CD4-positive, CD25-positive, alpha-beta regulatory T cell (primary cell): ENCODE measurements at regions not wholly inside any gene's neighbourhood (a gene's known extent, or its start where the extent isn't known, plus 50 kb on each side); places are given as distances from the start of the nearest gene placed in this dataset.
"Not testable (repeated sequence)": the region's sequence is repeated elsewhere in the genome, so short reads cannot be mapped to it uniquely, and the experiment has no call there.

Experiments
- ATAC-seq, 2 donors: fragments of 150-1000 bp; cut with Tn5 transposase; one replicate each; pipeline ENCODE4 v1.10.0; 2021; ENCODE audit warnings: low read depth in 2 of 2, moderate number of reproducible peaks in 2 of 2, moderate library complexity in 1 of 2
- DNase-seq, 3 donors: peaks; one replicate each; pipeline versions ENCODE4 v3.0.0 to v3.0.0-alpha.2; 2012 to 2022; ENCODE audit warnings: mixed read lengths in 1 of 3
- H3K27ac ChIP-seq: one replicate; pipeline ENCODE4 v1.7.0; 2013; ENCODE audit warnings: mild to moderate bottlenecking, low read length; ENCODE audit not compliant: insufficient read depth, poor library complexity, severe bottlenecking
- H3K27me3 ChIP-seq: one replicate; pipeline ENCODE4 v1.7.0; 2013; ENCODE audit warnings: low read length; ENCODE audit not compliant: control insufficient read depth, insufficient read depth
- H3K36me3 ChIP-seq: one replicate; pipeline ENCODE4 v1.7.0; 2013; ENCODE audit warnings: mild to moderate bottlenecking, low read length, moderate library complexity; ENCODE audit not compliant: control insufficient read depth, insufficient read depth
- H3K4me1 ChIP-seq: 2 replicates; pipeline ENCODE4 v1.7.0; 2013; ENCODE audit warnings: mild to moderate bottlenecking, low read length; ENCODE audit not compliant: insufficient read depth, control insufficient read depth, poor library complexity, severe bottlenecking
- H3K4me3 ChIP-seq: one replicate; pipeline ENCODE4 v1.7.0; 2013; ENCODE audit warnings: low read depth, mild to moderate bottlenecking, low read length, moderate library complexity
- H3K9me3 ChIP-seq, 2 experiments: 1 replicate in 1 of 2; 2 replicates in 1 of 2; pipeline ENCODE4 v1.7.0; 2013; ENCODE audit warnings: low read length in 2 of 2, mild to moderate bottlenecking in 1 of 2, moderate library complexity in 1 of 2; ENCODE audit not compliant: control insufficient read depth in 2 of 2
- H3K27ac Mint-ChIP-seq, 3 donors: one replicate each; pipeline ENCODE4 v1.8.0; 2020 to 2022; ENCODE audit warnings: mild to moderate bottlenecking in 3 of 3, mixed read lengths in 3 of 3, moderate library complexity in 2 of 3
- H3K27me3 Mint-ChIP-seq: one replicate; pipeline ENCODE4 v1.8.0; 2022; ENCODE audit warnings: mild to moderate bottlenecking, mixed read lengths
- H3K36me3 Mint-ChIP-seq: one replicate; pipeline ENCODE4 v1.8.0; 2020; ENCODE audit warnings: mixed read lengths
- H3K4me1 Mint-ChIP-seq, 4 donors: one replicate each; pipeline ENCODE4 v1.8.0; 2020 to 2022; ENCODE audit warnings: mixed read lengths in 4 of 4, mild to moderate bottlenecking in 1 of 4
- H3K4me3 Mint-ChIP-seq, 4 donors: one replicate each; pipeline ENCODE4 v1.8.0; 2020 to 2022; ENCODE audit warnings: mild to moderate bottlenecking in 4 of 4, mixed read lengths in 4 of 4, moderate library complexity in 3 of 4
- H3K9me3 Mint-ChIP-seq, 7 donors: one replicate each; pipeline ENCODE4 v1.8.0; 2020 to 2022; ENCODE audit warnings: mixed read lengths in 7 of 7, mild to moderate bottlenecking in 3 of 7, moderate library complexity in 2 of 7

GRCh38 chr5:2087980-2088379 lies 205.3 kb upstream of the IRX4 start:
- H3K27ac Mint-ChIP-seq, result no peak overlapping the region
- H3K4me3 Mint-ChIP-seq, result no peak overlapping the region
- no peaks in the 10 kb centered on the region for H3K4me1 Mint-ChIP-seq

GRCh38 chr5:2075365-2075764 lies 192.6 kb upstream of the IRX4 start:
- ATAC-seq, result no peak
- Histone ChIP-seq H3K9me3 (no peaks in the 10 kb centered on the region), H3K4me3 (no peak overlapping the region), H3K4me1 (no peaks in the 10 kb centered on the region), H3K36me3 (no peaks in the 10 kb centered on the region), H3K27ac (no peak overlapping the region), H3K27me3 (no peaks in the 10 kb centered on the region)
- H3K36me3 Mint-ChIP-seq, result no peaks in the 10 kb centered on the region
- no peak overlapping the region for H3K4me3 Mint-ChIP-seq
- no peak for DNase-seq
- no peak overlapping the region for H3K27ac Mint-ChIP-seq
- H3K27me3 Mint-ChIP-seq, result no peaks in the 10 kb centered on the region
- no peaks in the 10 kb centered on the region for H3K4me1 Mint-ChIP-seq
- H3K9me3 Mint-ChIP-seq, result peaks cover 0 to 2% (median 0%) of the 10 kb centered on the region in 7 donors

More at GRCh38 chr5:2087980-2088379, 205.3 kb upstream of the IRX4 start:
- Histone ChIP-seq H3K9me3 (no peaks in the 10 kb centered on the region), H3K27ac (no peak overlapping the region), H3K36me3 (no peaks in the 10 kb centered on the region), H3K27me3 (no peaks in the 10 kb centered on the region), H3K4me3 (no peak overlapping the region), H3K4me1 (no peaks in the 10 kb centered on the region)
- Mint-ChIP-seq H3K9me3 (peaks cover 0 to 5% (median 0%) of the 10 kb centered on the region in 7 donors), H3K27me3 (peaks cover 10% of the 10 kb centered on the region), H3K36me3 (no peaks in the 10 kb centered on the region)
- no peak for DNase-seq
- no peak for ATAC-seq

- no peaks in the 10 kb centered on the region for H3K9me3 ChIP-seq
- Mint-ChIP-seq H3K4me3 (no peak overlapping the region), H3K4me1 (no peaks in the 10 kb centered on the region), H3K27me3 (no peaks in the 10 kb centered on the region), H3K27ac (no peak overlapping the region), H3K36me3 (no peaks in the 10 kb centered on the region), H3K9me3 (peaks cover 0 to 2% (median 0%) of the 10 kb centered on the region in 7 donors)
- no peak for ATAC-seq
- H3K36me3 ChIP-seq, result no peaks in the 10 kb centered on the region
- H3K4me1 ChIP-seq, result no peaks in the 10 kb centered on the region
- H3K4me3 ChIP-seq, result no peak overlapping the region
- no peaks in the 10 kb centered on the region for H3K27me3 ChIP-seq
- no peak overlapping the region for H3K27ac ChIP-seq
- no peak for DNase-seq
These were observed 188.8 kb upstream of the IRX4 start for GRCh38 chr5:2071562-2071961.

GRCh38 chr5:2070787-2071186 lies 188.1 kb upstream of the IRX4 start:
- not testable (repeated sequence) for H3K9me3 ChIP-seq, H3K4me1 ChIP-seq, DNase-seq, H3K9me3 Mint-ChIP-seq, H3K36me3 ChIP-seq, H3K36me3 Mint-ChIP-seq, ATAC-seq, H3K27me3 ChIP-seq, H3K27ac Mint-ChIP-seq, H3K27ac ChIP-seq, H3K4me1 Mint-ChIP-seq, H3K4me3 ChIP-seq, H3K27me3 Mint-ChIP-seq, H3K4me3 Mint-ChIP-seq

- no peaks in the 10 kb centered on the region for H3K4me1 ChIP-seq
These were observed 185.8 kb upstream of the IRX4 start for GRCh38 chr5:2068531-2068930.

GRCh38 chr5:2066373-2066772 lies 183.6 kb upstream of the IRX4 start:
- no peak overlapping the region for H3K27ac ChIP-seq
- no peaks in the 10 kb centered on the region for H3K27me3 Mint-ChIP-seq
- H3K9me3 Mint-ChIP-seq, result peaks cover 0 to 5% (median 1%) of the 10 kb centered on the region in 7 donors
- H3K4me3 ChIP-seq, result no peak overlapping the region
- H3K27me3 ChIP-seq, result no peaks in the 10 kb centered on the region
- no peak for DNase-seq
- no peaks in the 10 kb centered on the region for H3K4me1 Mint-ChIP-seq
- no peak overlapping the region for H3K27ac Mint-ChIP-seq
- no peak for ATAC-seq
- no peaks in the 10 kb centered on the region for H3K4me1 ChIP-seq
- no peaks in the 10 kb centered on the region for H3K36me3 Mint-ChIP-seq
- no peak overlapping the region for H3K4me3 Mint-ChIP-seq
- H3K9me3 ChIP-seq, result no peaks in the 10 kb centered on the region
- no peaks in the 10 kb centered on the region for H3K36me3 ChIP-seq

More at GRCh38 chr5:2068531-2068930, 185.8 kb upstream of the IRX4 start:
- Mint-ChIP-seq H3K27me3 (no peaks in the 10 kb centered on the region), H3K4me1 (no peaks in the 10 kb centered on the region), H3K4me3 (no peak overlapping the region), H3K9me3 (peaks cover 0 to 5% (median 1%) of the 10 kb centered on the region in 7 donors), H3K27ac (no peak overlapping the region), H3K36me3 (no peaks in the 10 kb centered on the region)
- DNase-seq (no peak), ATAC-seq (no peak)
- H3K27me3 ChIP-seq, result no peaks in the 10 kb centered on the region
- H3K36me3 ChIP-seq, result no peaks in the 10 kb centered on the region
- H3K9me3 ChIP-seq, result no peaks in the 10 kb centered on the region
- no peak overlapping the region for H3K27ac ChIP-seq
- H3K4me3 ChIP-seq, result no peak overlapping the region

- not testable (repeated sequence) for ATAC-seq, H3K27me3 ChIP-seq, H3K36me3 ChIP-seq, H3K27ac Mint-ChIP-seq, H3K27me3 Mint-ChIP-seq, H3K4me1 ChIP-seq, H3K27ac ChIP-seq, H3K4me3 ChIP-seq, H3K9me3 ChIP-seq, H3K4me1 Mint-ChIP-seq, H3K36me3 Mint-ChIP-seq, H3K9me3 Mint-ChIP-seq, DNase-seq, H3K4me3 Mint-ChIP-seq
These were observed 180.7 kb upstream of the IRX4 start for GRCh38 chr5:2063380-2063779.

DNA sequence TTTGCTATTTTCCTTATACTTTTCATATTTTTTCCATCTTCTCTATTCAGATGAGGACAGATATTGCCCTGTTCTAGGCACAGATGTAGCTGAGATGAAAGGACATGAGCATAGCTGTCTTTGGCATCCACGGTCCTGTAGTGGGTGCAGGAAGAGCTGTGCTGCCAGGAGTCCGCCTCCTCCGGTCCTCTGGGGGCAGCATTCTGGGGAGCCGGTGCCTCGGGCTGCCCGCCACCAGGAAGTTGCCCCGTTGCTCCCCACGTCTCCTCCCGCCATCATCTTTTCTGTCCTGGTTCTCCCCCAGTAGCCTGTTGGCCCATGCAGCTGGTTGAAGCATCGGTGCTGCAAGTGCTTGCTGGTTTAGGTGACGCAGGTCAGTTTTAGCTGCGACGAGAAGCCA lies 170.0 kb upstream of the IRX4 start:
- Mint-ChIP-seq H3K9me3 (peaks cover 0 to 1% (median 0%) of the 10 kb centered on the region in 7 donors), H3K4me1 (no peaks in the 10 kb centered on the region), H3K4me3 (no peak overlapping the region), H3K27me3 (peaks cover 12% of the 10 kb centered on the region), H3K27ac (no peak overlapping the region), H3K36me3 (no peaks in the 10 kb centered on the region)
- no peak for ATAC-seq
- Histone ChIP-seq H3K27ac (no peak overlapping the region), H3K27me3 (no peaks in the 10 kb centered on the region), H3K4me1 (no peaks in the 10 kb centered on the region), H3K9me3 (no peaks in the 10 kb centered on the region), H3K4me3 (no peak overlapping the region), H3K36me3 (no peaks in the 10 kb centered on the region)
- no peak for DNase-seq
